NCI-H1436 treated with DMSO at 0.1 percent for 48 hours (cell line): ENCODE measurements at regions not wholly inside any gene's neighbourhood (a gene's known extent, or its start where the extent isn't known, plus 50 kb on each side); places are given as distances from the start of the nearest gene placed in this dataset.

ENCODE experiments used
- DNase-seq: peaks from one replicate; lab custom pipeline; 2025; lab: John Stamatoyannopoulos, UW

DNA sequence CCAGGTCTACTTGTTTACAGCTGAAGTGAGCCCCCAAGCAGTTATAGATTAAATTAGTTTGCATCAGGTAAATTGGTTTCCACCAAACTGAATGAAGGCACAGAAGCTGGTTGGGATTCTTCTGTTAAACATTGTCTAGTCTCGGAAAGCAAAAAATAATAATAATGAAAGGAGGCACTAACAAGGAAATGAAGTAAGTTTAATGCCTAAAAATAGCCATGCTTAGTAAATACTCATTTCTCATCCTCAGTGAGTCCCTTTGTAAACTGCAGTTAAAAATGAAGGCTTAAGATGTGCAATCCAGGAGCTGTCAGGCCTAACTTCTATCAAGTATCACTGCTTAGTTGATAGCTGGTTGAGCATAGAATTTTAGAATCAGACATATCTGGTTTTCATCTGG is 113.5 kb downstream of the BTG1 start:
- no peak for DNase-seq

DNA sequence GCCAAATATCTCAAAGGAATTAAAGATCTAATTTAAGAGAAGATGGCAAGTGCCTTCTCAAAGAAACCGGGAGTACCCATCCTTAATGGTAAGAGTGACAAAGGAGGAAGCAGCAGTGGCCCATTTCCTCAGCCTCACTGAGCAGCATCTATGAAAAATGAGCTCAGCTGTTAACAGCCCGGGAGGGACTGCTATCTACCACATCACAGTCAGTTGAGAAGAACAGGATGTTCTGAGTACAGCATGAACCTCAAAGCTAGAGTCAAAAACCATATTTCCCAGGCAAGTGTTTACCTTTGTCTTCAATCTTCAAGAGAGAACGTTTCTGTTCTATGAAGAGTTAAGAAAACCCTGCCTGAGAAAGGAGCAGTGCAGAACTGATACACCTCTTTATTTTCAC is 115.0 kb downstream of the BTG1 start:
- DNase-seq, result no peak

DNA sequence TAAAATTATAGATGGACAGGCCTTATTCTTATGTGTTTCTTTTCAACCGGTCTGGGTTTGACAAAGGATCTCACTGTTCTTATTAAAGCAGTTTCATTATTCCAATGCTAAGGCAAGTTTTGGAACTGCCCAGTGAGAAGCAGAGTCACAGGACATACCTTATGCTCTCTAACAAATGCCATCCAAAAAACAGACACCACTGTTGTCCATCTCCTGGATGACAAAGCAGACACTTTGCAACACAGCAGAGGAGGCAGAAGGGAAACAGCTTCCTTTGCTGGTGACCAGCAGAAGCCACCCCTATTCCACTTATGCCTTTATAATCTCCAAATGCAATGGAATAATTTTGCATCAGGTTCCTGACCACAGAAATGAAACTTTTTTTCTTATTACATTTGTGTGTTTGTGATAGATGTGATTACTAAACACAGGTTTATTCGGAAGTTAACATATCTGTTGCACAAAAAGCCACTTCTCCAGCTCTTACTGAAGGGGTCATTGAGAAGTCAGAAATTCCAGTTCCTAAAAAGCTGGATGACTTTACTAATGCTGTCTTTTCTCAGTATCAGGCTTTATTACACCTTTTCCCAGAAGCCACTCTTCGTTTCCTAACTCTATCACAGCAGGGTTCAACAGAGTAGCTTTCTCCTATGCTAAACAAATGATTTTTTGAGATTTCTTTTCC is 115.6 kb downstream of the BTG1 start:
- DNase-seq, result no peak

DNA sequence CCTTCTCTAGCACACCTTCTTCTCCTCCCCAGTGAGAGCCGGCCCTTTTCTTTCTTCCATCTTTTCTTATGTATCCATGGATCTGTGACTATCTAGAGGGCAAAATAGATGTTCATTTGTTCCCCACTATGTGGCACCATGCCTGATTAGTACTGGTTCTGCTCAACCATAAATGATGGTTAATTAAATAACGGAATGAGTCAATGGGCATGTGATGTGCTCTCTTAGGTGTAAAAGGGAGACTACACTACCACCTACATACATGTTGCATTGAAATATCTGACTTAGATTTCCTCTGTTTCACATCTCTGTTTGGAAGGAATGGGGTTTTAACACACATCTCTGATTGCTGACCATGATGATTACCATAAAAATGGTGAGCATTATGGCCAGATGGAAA is 116.5 kb downstream of the BTG1 start:
- DNase-seq, result no peak

DNA sequence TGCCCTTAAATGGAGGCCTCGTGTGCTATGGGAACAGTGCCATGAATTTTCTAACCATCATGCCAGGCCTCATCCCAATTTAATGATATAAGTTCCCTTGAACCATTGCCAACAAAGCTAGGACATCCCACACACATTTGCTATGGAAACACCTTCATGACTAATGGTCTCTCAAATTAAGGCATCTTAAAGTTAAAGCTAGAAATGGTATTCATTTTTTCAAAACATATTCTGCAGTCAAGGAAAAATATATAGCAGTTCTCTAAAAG is 117.3 kb downstream of the BTG1 start:
- DNase-seq, result no peak

DNA sequence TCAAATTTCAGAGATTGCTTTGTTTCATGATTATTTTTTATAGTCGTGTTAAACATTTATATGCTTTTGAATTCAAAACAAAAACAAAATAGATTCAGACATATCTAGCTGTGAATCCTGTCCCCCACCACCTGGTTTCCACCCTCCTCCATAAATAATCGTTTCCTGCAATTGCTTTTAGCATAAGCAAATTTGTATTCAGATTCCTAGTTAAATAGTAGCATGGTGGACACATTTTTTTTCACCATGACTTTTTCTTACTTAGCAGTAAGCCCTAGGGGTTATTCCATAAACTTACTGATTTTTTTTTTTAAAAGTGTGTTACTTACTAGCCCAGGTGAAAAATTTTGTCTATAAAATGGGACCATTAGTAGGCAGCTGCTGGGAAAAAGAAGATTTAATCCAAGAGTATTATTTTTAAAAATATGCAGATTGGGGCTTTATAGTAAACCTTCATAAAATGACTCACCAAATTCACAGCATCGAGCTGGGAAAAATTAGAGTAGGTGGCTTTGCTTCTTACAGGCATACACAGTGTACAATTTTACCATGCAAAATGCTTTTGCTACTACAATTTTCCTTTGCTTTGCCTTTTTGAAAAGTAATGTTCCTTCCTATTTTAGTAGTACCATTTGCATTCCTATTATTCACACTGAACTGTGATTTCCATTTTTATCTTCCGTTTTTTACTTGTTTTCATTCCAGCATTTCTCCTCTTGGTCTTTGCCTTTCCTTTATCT is 117.8 kb downstream of the BTG1 start:
- DNase-seq, result no peak

DNA sequence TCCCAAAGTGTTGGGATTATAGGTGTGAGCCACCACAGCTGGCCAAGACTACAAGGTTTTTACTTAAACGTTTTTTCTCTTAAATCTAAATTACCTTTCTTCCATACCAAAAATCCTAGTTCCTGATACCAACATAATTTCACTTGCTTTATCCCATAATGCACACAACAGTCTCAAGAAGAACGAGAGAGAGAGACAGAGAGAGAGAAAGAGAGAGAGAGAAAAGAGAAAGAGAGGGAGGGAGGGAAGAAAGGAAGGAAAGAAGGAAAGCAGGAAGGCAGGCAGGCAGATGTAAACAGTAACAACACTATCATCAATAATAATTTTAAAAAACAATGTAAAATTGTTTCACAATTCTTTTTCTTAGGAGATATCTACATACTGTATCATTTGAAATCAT is 118.4 kb downstream of the BTG1 start:
- DNase-seq, result no peak

DNA sequence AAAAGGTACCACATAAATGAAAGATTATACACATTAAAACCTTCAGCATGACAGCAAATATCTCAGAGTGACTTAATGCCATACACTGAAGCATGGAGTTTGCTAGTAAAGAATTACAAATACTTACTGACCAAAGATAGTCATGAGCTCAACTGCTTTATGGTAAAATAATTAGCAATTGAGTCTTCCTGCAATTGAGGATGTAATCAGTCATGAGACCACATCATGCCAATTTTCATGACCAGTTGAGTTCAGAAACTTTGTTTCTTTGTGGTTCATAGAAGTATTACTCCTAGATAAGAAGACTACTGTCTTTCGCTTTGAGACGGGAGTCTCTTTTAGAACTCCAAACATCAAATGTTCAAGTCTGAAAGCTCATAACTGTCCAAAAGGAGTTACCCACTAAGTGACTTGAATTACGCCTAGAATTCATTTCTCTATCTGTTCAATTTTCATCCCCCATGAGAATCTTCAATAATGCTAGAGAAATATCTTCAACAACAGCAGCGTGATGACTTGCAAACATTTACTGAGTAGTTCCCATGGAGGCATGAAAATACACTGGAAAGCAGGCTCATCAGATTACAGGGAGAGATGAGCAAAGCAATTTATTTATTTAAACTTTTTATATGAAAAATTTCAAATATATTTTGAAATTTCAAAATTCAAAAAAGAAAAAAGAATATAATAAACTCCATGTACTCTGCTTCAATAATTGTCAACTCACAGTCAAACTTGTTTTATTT is 120.0 kb downstream of the BTG1 start:
- DNase-seq, result no peak

DNA sequence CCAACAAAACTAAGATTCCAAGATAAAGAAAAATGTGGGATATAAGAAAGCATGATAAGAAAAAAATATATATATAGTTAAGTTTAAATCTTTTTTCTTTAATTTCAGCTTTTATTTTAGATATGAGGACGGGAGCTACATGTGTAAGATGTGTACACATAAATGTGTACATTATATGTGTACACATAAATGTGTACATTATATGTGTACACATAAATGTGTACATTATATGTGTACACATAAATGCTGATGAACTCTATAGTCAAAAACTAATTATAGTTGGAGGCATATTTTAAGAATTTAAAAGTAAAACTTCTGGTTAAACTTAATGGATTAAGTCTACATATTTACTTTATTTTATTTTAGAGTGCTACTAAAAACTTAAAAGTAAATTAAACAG is 123.6 kb downstream of the BTG1 start:
- DNase-seq, result no peak

DNA sequence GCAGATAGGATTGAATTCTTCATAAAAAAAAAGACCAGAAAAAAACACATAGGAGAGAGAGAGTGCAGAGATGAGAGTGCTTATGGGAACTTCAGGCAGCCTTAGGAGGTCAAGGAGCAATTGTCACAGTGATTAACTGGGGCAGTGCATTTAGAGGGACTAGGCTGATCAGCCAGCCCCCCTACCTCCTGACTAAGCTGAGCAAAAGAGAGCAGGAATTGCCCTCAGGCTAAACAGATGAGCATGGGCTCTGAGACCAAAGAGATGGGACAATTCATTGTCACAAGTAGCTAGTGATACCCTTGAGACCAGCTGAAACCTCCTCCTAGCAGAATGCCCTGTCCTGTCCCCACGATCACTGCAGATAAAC is 124.0 kb downstream of the BTG1 start:
- no peak for DNase-seq

DNA sequence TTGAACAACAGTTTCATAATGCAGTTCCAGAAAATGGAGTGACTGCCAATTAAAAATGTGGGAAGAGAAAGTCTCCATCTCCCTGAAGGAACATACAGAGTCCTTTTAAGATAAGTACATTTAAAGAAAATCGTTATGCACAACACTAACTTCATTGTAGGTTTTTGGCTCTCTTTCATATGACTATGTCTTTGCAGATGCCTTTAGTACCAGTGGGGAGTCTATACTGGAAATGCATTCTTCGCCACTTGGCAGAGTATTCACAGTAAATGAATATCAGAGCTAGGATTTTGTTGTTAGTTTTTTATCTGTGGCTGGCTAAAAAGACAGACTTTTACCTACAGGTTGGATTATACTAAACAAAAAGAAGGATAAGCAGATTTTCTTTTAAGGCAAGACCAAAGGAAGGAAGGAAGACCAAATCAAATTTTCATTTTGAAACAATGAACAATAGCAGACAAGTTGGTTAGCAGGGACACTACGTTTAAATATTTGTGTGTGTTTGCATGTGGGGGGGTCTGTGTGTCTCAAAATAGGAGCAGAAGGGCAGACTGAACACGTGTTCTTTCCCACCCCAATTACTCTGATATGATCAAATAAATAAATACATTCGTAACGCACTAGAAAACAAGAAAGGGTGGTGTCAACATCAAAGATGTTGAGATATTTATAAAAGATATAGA is 124.5 kb downstream of the BTG1 start:
- no peak for DNase-seq

DNA sequence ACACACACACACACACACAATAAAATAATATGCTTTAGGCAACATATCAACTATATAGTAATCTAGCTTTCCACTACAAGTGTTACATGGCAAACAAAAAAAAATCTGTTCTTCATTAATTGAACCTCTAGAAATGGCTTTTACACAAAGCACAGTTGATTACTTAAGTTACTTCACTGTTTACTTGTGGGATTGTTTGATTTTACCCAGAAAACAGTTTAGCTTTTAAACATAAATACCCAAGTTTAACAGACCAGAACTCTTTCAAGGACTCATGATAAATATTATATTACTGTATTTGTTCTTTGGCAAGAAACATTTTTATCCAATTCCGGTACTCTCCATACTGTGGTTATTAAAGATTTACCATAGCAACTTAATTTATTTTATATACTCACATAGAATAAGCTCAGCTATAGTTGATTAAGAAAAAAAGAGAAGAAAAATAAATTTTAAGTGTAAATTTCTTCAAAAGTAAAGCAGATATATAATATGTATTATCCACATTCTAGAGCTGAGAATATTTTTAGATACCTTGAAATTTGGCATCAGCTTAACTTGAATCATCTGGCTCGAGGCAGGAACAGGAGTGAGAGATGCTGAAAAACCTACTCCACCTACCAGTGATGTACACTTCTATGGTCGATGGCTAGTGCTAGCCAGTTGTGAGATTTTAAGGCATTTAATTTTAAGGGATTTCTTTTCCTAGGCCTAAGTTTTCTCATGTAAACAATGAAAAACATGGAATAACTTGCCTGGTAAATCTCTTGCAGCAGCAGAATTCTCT is 126.0 kb downstream of the BTG1 start:
- no peak for DNase-seq

DNA sequence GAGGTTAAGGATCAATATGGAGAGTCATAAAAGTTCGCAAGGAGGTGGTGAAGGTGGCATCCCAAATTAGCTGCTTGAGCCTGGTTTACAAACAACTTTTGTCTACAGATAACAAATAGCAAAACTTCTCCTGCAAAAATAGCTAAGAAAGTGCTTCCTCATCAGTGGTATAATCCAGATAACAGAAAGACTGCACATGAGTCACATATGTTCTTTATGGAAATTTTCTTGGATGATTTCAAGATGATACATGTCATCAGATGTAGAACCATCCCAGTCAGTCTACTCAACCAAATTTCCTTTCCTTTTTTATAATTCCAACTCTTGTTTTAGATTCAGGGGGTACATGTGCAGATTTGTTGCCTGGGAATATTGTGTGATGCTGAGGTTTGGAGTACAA is 133.0 kb downstream of the BTG1 start:
- DNase-seq, result no peak

DNA sequence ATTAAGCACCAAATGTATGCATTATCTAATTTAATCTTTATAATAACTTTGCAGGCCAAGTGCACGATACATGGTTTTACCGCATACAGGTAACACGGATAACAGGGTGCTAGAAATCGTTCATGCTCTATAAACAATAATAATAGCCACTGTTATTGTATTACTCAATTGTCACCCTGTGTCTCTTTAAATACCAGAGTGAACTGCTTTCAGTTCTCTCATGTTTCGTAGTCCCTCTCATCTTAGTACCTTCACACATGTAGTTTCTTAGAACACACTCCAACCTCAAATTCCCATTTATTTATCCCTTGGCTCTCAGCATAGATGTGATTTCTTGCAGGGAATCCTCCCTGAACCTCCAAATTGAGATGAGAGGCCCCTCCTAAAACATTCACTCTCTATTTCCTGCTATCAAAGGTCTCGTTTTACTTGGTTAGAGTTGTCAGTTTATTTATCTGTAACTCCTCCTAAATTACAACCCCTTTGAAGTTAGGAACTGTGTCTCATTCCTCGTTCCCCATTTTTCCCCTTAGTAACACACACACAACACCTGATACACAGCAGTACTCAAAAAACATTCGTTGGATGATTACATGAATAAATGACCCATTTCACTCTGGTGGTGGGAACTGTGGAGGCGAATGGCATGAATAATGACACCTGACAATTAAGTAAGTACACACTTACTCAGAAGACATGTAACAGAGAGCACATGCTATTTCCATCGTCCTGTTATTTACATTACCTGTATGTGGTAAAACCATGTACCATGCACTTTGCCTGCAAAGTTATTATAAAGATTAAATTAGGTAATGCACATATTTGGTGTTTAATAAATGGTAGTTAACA is 134.6 kb downstream of the BTG1 start:
- DNase-seq, result no peak

DNA sequence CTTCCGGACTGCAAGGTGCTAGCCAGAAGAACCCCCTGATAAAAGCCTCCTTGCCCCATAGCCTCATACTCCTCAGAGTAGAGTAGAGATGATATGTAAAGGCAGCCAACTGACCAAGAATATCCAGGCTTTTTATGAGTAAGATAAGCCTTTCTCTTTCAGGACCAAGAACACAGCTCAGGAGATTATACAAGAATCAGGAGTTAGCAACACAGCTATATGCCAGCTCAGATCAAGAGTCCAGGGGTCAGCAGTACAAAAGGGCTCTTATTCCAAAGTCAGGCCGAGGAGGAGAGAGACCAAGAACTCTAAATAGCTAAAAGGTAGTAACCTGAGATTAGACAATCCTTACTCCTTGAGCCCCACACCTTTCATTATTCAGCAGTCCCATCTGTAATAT is 135.3 kb downstream of the BTG1 start:
- no peak for DNase-seq

DNA sequence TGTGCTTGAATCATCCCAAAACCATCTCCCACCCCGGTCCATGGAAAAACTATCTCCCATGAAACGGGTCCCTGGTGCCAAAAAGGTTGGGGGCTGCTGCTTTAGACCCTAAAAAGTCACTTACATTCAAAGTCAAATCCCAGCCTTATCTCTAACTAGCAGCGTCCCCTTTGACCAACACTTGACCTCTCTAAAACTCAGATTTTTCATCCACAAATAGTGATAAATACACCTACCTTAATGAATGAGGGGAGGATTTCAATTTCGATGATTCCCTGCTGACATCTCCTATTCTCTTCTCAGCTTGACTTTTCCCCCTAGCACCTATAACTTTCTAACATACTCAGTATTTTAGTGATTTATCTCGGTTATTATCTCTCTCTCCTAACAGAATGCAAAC is 137.3 kb downstream of the BTG1 start:
- no peak for DNase-seq

DNA sequence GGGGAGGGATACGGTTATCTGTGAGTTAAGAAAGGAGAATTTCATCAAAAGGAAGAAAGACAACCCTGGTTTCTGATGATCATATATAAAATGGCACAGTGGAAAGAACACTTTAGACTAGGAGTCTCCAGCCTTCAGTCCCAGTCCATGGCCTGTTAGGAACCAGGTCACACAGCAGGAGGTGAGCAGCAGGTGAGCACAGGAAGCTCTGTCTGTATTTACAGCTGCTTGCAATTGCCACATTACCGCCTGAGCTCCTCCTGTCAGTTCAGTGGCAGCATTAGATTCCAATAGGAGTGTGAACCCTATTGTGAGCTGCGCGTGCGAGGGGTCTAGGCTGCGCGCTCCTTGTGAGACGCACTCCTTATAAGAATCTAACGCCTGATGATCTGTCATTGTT is 137.9 kb downstream of the BTG1 start:
- DNase-seq, result no peak

DNA sequence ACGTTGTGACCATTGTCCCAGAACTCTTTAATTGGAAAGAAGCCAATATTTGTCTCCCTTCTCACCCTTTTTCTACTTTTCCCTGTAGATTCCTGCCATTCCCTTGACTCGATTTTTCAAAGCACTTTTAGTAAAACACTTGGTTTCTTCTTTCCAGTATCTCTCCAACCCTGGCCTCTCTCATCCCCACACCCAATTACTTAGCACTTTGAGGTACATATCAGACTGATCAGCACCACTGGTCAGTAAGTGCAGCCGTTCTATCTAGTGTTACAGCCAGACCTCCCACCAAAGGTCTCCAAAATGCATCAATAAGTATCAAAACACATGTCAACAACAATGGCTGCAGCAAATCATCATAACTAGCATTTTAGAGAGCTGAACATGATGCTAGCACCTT is 141.9 kb downstream of the BTG1 start:
- DNase-seq, result no peak

DNA sequence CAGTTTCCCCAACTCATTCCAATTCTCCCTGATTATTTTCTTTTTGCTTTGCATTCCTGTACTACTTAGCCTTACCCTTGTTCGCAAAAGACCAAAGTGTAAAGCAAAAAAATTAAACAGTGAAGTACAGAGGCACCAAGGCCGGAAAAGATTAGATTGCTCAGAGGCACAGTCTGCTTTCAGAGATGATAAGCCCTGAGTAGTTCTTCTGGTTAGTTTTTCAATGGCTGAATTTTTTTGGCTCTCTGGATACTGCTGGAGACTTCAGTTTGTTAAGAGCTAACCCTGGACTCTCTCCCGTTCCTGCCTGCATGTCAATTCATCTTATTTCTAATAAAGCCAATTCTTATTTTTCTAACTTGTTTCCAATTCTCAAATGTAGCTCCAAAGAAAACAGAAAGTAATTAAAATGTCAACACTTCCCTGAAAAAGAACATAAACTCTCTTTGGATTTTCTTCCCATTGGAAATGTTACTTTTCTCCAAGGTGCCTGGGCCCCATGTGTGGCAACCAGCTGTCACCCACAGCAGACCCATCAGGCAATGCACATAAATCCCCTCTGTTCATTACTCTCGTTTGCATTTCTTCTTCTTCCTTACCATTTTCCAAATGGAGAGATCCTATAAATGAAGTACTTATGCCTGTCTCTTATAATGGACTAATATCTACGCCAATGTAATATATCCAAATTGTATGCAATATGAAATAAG is 142.8 kb downstream of the BTG1 start:
- no peak for DNase-seq

DNA sequence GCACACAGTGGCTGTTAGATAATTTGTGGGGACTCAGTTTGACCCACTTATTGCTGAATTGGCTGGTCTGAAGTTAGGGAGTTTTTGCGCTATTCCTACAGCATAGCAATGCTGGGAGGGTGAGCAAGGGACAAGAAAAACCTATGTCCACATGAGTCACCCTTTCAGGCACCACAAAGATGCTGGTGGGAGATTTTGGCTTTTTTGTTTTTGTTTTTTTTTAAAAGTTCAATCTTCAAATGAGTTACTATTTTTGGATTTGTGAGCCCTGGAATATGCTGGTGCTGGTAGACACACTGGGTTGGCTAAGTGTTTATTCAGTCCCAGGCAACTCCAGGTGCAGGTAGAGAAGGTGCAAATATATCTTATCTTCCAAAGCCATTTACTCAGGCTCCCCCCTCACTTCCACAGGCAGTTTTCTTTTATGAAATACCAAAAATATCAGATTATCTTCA is 143.4 kb downstream of the BTG1 start:
- DNase-seq, result no peak

DNA sequence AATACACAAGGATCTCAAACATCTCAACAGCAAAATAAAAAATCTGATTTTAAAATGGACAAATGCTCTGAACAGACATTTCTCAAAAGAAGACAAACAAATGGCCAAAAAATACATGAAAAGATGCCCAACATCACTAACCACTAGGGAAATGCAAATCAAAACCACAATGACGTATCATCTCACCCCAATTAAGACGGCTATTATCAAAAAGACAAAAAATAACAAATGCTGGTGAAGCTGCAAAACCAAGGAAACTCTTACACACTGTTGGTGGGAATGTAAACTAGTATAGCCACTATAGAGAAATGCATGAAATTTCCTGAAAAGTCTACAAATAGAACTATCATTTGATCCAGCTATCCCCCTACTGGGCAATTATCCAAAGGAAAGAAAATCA is 145.0 kb downstream of the BTG1 start:
- no peak for DNase-seq
